GM19328 (cell line): ENCODE measurements at regions not wholly inside any gene's neighbourhood (a gene's known extent, or its start where the extent isn't known, plus 50 kb on each side); places are given as distances from the start of the nearest gene placed in this dataset.
"Not testable (repeated sequence)": the region's sequence is repeated elsewhere in the genome, so short reads cannot be mapped to it uniquely, and the experiment has no call there.

Source experiments
- ATAC-seq: cut with Tn5 transposase; IDR thresholded peaks from one replicate; pipeline ENCODE4 v1.9.1; 2021; ENCODE audit warnings: mild to moderate bottlenecking, moderate library complexity; ENCODE audit not compliant: unreplicated experiment

DNA sequence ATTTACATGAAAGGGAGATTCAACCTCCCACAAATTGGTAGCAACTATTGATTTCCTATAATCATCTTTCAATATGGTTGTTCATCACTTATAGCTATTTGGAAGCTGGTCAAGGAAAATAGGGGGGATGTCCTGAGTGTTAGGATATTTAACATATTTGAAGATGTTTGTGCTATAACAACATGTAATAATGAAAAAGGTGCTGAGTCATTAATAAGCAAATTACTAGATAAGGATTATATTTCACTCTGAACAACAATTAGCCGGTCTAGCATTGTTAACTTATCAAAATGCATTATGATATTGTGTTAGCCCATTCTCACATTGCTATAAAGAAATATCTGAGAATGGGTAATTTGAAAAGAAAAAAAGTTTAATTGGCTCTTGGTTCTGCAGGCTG lies 225.8 kb upstream of the ARPP21 start:
- ATAC-seq: no peak

DNA sequence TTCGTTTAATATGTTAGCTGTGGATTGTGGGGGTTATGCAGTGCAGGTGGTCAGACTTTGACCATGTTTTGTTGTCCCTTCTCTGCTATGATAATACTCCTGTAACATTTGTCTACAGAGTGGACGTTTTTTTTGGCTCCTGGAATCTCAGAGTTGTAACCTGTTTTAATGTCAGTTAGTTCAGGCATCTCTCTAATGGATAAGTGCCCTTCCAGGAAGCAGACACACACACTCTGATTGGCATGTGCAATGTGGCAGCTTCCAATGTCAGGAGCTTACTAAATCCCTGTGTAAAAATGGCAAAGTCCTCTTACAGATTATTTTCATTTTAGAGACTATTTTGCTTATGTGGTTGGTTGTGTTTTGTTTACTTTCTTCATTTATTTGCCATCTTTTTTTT lies 222.2 kb upstream of the ARPP21 start:
- ATAC-seq: no peak

DNA sequence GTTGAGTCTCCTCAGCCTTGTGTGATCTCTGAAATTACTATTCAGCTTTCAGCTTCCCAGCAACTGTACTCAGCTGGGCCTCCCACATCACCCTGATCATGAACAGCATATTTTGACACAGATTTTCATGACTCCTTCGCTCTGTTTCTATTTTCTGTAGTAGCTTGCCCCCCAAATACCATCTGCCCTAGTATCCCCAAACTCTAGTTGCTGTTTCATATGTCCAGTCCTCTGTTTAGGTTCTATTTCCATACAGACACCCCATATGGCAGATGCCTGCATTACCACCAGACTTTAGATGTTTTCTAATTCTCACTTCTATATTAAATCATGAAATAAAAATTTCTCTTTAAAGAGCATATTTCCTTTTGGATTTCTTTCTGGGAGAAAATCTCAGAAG lies 217.2 kb upstream of the ARPP21 start:
- no peak for ATAC-seq

DNA sequence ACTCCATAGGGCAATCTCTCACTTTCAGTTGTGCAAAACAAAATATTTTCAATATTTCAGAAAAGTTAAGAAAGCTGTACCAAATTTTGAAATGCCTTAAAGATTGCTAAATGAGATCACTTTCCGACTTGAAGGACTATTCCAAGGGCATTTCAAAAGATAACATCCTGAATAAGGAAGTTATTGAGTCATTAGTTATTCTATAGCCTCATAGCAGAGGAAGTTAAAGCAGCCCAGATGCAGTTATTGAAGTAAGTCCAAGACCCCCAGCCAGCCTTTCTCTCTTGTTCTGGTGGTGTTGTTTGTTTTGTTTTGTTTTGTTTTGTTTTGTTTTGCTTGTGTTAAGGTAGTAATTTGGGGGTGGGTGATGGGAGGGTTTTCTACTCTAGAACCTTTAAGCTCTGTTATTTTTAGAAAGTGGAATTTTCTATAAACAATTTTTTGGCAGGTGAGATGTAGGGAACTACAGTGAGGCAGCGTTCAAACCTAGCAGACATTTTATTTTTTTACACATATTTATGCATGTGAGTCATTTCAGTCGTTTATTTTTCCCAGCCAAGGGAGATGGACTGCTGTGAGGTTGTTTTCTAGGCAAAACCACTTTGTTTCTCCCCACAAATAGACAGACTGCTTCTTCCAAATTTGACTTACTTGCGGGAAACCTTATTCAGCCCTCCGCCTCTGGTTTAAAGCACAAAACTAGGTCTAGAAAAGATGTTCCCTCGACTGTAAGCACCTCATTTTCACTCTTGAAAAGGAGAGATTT lies 216.3 kb upstream of the ARPP21 start:
- no peak for ATAC-seq

DNA sequence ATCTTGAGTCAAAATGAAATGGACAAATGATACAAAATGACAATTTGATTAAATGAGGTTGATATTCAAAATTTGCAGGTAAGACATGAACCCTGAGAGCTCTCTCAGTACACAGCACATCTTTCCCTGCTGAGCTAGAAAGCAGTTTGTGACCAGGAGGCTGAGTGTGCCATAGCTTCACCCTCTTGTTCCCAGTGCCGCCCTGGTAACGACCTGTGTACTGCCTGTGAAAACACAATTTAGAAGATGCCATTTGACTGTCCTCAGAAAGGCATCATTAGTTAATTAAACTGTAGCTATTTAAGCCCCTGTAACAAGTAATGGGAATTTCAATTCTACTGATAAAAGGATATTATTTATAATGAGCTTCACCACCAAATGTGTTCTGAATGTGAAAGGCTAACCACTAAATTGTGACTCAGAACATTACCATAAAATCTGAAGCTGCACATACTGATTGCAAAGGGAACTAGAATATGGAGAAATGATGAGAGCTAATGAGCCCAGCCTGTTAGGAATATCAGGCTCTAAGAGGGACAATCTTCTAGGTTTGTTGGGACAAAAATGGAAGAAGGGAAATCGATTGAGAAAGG lies 212.9 kb upstream of the ARPP21 start:
- no peak for ATAC-seq

DNA sequence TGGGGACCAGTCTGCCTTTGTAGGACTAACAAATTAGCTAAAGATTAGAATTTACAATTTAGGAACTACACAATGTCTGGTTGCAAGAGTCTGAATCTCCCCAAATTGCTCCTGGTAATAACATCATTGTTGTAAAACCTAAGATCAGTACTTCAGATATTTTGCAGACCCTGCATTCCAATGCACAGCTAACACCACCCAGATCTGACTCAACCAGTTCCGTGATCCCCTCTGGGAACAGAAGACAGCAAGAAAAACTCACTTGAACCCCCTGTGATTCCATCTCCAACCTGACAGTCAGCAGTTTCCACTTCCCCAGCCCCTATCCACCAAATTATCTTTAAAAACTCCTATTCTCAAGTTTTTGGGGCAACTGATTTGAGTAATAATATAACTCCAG lies 201.9 kb upstream of the ARPP21 start:
- no peak for ATAC-seq

DNA sequence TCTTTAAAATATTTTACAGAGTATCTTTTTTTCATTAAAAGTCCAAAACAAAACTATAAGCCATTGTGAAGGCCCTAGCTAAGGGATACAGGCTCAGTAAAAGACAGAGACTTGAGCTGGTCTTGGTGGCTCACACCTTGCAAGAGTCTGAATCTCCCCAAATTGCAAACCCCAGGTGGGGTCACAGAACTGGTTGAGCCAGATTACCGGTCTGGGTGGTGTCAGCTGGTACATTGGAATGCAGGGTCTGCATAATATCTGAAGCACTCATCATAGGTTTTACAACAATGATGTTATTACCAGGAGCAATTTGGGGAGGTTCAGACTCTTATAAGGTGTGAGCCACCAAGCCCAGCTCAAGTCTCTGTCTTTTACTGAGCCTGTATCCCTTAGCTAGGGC lies 201.2 kb upstream of the ARPP21 start:
- ATAC-seq: no peak

DNA sequence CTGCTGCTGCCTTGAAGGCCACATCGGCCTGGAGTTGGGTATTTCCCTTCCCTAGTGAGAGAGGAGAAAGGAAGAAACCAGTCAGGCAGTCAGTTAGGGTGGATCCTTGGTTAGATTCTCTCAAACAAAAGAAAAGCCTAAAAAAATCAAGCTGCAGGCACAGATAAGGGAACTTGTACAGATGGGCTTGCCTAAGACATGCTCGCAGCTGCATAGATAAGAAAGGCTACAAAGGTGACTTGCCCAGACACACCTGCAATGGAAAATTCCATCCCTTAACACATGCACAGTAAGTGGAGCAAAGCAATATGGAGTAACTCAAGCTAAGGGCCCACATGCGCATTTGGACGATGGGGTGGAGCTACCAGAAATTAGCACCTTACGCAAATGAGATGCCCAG lies 199.7 kb upstream of the ARPP21 start:
- ATAC-seq: no peak

DNA sequence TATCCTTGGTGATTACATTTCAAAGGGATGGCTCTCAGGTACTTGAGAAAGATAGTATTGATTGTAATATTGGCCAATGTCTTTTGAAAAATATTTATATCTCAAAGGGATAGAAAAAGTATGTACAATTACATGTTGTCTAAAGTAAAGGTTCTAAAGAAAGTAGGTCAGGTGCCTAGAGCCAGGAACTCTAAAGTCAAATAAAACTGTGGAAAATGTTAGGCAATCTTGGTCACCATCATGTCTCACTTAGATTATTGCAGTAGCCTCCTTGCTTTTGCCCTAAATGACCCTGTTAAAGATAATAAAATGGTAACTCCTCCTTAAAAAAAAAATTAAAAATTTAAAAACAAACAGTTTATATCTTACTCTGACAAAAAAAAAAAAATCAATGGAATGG lies 198.5 kb upstream of the ARPP21 start:
- ATAC-seq: no peak

DNA sequence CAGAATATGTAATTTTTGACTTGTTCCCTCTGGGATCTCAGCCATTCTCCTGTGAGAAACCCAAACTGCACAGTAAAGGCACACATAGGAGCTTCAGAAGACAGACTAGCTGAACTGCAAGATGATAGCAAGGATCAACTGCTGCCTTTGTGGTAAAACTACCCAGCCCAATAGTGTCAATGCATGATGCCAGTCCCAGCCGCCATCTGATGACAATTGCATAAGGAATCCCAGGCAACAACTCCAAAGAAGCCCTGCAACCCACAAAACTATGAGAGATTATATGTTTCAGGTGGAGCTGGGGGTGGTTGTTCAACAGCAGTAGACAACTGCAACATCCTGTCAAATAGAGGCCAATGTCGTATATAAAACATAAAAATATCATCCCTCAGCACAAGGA lies 192.4 kb upstream of the ARPP21 start:
- no peak for ATAC-seq

DNA sequence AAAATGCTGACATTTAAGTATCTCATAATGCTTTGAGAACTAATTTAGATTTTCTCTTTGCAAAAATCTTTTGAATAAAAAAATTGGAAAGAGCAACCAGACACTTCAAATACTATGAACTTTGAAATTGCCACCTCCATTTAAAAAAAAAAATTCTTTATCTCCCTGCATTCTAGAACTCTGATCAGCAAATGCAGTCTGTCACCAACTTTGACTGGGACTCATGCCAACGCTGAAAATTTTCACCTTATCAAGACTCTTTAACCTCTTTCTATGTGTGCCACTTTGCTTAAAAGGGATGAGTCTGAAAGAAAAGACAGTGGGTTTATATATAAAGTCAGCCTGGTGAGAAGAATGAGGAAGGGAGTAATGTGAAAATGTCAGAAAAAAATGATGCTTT lies 191.2 kb upstream of the ARPP21 start:
- no peak for ATAC-seq

DNA sequence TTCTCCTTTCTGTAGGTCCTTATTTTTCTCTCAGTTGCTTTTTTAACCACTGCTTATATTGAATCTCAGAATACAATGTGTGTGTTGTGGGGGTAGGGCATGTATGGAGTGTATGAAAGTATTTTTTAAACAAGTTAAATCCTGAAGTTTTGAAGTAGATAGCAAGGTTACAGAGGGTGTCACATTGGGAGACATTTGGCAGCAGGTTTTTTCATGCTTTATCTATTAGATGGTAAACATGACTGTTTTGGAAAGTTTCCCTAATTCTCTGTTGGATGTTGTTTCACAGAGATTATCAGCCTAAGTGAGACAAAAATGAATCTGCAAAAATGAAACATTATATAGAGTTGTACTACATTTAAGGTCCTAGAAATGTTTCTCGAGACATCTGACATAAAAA lies 190.6 kb upstream of the ARPP21 start:
- ATAC-seq: no peak

DNA sequence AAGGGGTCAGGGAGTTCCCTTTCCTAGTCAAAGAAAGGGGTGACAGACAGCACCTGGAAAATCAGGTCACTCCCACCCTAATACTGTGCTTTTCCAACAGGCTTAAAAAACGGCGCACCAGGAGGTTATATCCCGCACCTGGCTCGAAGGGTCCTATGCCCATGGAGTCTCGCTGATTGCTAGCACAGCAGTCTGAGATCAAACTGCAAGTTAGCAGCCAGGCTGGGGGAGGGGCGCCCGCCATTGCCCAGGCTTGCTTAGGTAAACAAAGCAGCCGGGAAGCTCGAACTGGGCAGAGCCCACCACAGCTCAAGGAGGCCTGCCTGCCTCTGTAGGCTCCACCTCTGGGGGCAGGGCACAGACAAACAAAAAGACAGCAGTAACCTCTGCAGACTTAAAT lies 184.5 kb upstream of the ARPP21 start:
- not testable (repeated sequence) for ATAC-seq

DNA sequence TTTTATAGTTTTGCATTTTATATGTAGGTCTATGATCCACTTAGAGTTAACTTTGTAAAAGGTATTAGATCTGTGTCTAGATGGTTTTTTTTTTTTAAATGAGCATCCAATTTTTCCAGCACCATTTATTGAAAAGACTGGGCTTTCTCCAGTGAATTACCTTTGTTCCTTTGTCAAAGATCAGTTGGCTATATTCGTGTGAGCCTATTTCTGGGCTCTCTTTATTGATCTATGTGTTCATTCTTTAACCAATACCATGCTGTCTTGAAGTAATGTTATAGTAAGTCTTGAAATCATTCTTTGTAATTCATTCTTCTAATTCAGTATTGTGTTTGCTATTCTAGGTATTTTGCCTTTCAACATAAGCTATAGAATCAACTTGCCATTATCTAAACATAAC lies 165.4 kb upstream of the ARPP21 start:
- no peak for ATAC-seq

DNA sequence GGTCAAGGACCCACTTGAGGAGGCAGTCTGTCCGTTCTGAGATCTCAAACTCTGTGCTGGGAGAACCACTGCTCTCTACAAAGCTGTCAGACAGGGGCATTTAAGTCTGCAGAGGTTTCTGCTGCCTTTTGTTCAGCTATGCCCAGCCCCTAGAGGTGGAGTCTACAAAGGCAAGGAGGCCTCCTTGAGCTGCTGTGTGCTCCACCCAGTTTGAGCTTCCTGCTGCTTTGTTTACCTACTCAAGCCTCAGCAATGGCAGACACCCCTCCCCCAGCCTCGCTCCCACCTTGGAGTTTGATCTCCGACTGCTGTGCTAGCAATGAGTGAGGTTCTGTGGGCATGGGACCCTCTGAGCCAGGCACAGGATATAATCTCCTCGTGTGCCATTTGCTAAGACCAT lies 156.8 kb upstream of the ARPP21 start:
- not testable (repeated sequence) for ATAC-seq

DNA sequence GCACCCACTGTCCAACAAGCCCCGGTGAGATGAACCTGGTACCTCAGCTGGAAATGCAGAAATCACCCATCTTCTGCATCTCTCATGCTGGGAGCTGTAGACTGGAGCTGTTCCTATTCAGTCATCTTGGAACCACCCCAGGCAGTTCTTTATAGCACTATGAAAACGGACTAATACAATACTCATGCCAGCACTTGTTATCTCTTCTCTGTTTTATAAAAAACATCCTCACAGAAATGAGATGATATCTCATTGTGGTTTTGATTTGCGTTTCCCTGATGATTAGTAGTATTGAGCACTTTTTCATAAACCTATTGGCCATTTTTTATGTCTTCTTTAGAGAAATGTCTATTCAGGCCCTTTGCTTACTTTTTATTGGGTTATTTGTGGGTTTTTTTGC lies 156.2 kb upstream of the ARPP21 start:
- no peak for ATAC-seq

DNA sequence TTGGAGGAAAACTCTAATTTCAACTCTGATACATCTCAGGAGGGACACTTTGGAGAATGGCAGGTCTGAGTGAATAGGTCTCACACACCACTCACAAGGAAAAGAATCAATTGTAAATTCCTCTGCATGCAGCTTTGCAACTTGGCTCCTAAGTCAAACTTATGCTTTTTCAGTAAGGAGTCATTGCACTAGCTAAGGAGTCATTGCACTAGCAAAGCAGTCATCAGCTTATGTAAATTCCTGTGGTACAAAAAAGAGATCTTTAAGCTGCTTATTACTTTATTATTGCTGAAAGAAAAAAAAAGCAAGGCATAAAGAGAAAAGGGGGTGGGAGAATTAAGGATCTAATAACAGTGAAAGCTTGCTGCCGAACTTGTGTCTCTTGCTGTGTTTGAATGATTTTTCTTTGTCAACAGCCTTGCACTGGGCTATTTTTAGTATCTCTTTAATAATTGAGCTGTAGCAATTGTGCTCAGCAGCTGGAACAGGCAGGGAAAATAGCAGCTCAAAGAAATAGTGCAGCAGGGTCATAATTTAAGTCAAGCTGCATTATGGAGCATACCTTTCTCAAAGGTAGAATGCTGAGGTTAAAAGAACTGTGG lies 154.3 kb upstream of the ARPP21 start:
- ATAC-seq: no peak

DNA sequence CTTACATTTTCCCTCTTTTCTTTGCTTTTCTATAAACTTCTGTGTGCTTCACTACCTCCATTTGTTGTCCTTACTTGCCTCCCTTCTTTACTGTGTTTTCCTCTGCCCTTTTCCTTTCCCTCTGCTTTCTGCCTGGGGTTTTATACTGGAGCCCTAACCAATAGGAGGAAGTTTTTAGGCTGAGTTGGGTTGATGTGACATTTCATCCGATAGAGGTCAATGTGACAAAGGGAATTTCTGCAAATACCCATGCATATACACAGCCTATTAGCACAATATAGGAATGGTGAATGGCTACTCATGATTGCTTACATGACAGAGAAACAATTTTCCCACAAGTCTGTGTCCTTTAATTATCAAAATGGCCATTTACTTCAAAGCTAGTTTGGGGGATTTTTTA lies 153.0 kb upstream of the ARPP21 start:
- no peak for ATAC-seq

DNA sequence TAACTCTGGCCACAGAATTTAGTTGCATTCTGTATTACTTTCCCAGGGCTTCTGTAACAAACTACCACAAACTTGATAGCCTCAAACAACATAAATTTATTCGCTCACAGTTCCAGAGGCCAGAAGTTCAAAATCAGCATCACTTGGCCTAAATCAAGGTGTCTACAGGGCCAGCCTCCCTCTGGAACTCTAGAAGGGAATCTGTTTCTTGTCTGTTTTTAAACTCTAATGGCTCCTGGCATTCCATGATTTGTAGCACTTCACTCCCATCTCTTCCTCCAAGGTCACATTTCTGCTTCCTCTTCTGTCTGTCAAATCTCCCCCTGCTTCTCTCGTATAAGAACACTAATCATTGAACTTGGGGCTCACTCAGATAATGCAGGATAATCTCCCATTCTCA lies 151.9 kb upstream of the ARPP21 start:
- no peak for ATAC-seq

DNA sequence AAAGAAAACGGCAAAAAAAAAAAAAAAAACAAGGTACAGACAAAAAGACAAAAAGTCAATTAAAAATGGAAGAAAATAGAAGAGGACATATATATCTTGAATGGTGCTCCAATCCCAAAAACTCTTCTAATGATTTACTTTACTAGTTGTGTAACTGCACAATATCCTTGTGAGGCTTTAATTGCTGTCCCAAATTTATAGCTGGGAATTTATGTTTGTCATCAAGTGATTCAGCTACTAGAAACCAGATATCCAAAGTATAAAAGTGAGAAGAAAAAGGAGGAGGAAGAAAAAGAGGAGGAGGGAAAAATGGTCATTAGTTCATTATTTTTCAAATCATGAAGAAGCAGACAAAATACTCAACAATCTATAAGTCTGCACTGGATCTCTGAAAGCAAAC lies 150.8 kb upstream of the ARPP21 start:
- no peak for ATAC-seq

DNA sequence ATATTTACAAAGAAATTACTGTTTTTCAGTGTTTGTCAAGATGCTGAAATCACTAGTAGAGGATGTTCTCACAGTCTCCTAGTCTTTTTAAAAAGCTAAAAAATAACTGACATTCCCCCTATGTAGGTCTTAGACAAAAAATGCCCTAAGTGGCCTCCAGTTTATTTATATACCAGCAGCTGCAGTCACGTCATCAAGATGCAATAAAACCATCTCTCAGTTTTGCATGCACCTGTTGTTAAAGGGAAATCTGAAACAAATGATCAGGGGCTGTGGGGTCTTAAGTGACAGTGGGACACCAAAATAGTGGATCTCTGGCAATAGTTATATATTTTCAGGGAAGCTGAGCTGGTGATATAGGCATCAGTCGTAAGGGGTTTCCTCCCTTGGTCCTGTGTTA lies 146.5 kb upstream of the ARPP21 start:
- no peak for ATAC-seq

DNA sequence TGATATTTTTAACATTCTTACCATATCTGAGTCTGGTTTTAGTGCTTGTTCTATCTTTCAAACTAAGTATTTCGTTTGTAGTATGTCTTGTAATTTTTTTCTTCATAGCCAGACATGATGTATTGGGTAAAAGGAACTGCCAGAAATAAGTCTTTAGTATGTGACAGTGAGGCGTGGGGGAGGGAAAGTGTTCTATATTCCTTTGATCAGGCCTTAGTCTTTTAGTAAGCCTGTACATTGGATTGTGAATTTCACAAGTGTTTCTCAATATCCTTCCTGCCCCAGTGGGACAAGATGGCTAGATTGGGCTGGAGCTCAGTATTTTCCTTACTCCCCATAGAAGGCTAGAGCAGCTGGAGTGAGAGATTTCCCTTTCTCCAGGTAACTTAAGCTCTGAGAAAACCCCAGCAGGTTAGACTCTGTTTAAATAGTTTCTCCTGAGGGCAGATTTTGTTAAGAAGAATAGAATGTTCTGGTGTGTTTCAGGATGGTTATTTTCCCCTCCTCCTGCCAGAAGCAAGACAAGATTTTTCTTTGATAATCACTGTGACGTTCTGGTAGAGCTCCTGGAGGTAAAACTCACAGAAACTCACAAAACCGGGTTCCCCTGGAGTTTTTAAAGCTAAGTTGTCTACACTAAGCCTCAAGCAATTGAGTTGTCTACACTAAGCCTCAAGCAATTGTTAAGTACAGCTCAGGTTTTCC lies 140.7 kb upstream of the ARPP21 start:
- no peak for ATAC-seq
